ENCODE measurements at regions not wholly inside any gene's neighbourhood (a gene's known extent, or its start where the extent isn't known, plus 50 kb on each side); places are given as distances from the start of the nearest gene placed in this dataset.

DNA sequence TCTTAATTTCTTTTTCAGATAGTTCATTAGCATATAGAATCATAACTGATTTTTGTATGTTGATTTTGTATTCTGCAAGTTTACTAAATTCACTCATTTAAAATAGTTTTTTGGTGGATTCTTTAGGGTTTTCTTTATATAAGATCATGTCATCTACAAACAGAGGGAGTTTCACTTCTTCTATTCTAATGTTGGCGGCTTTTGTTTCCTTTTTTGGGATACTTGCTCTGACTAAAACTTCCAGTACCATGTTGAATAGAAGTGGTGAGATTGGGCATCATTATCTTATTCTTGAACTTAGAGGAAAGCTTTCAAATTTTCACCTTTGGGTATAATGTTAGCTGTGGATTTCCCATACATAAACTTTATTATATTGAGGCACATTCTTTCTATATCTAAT lies 296.9 kb downstream of the BCKDHB start:
- DNase-seq (ENCODE audit: low read depth, low spot score): no peak
- in situ Hi-C loops (cut with HindIII; ENCODE audit: low sequenced_read_pairs): no loop called here
- no peak for TF ChIP-seq CTCF (IDR thresholded peaks at IDR 0.05; ENCODE audit: low read depth, low read length)
- H3K4me3 ChIP-seq (ENCODE audit: low read depth, low read length): no peak overlapping the region

DNA sequence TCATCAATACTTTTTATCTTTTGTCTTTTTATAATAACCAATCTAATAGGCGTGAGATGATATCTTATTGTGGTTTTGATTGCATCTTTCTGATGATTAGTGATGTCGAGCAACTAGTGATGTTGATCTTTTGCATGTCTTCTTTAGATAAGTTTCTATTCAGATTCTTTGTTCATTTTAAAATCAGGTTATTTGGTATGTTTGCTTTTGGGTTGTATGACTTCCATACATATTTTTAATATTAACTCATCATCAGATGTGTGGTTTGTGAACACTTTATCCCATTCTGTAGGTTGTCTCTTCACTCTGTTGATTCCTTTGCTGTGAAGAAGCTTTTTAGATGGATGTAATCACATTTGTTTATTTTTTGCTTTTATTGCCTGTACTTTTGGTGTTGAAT lies 295.8 kb downstream of the BCKDHB start:
- no peak for TF ChIP-seq CTCF (IDR thresholded peaks at IDR 0.05; ENCODE audit: low read depth, low read length)
- peak; percentile 36 for DNase-seq (ENCODE audit: low read depth, low spot score)
- no peak overlapping the region for H3K4me3 ChIP-seq (ENCODE audit: low read depth, low read length)
- in situ Hi-C loops (cut with HindIII; ENCODE audit: low sequenced_read_pairs): no loop called here
